ENCODE measurements at regions not wholly inside any gene's neighbourhood (a gene's known extent, or its start where the extent isn't known, plus 50 kb on each side); places are given as distances from the start of the nearest gene placed in this dataset.

- DNase-seq (ENCODE audit: low spot score), result no peak
- Histone ChIP-seq H3K36me3 (ENCODE audit: control insufficient read depth in 4 of 4, insufficient read depth in 3 of 4, low read depth in 1 of 4, low read length in 3 of 4) (no peaks in the 10 kb centered on the region), H3K9ac (ENCODE audit: low read depth in 1 of 2, low read length in 2 of 2) (no peak overlapping the region), H3K27me3 (ENCODE audit: control insufficient read depth in 4 of 4, insufficient read depth in 4 of 4, low read length in 3 of 4) (no peaks in the 10 kb centered on the region), H3K9me3 (ENCODE audit: control insufficient read depth in 4 of 4, low read length in 3 of 4) (no peaks in the 10 kb centered on the region), H3K4me1 (ENCODE audit: control insufficient read depth in 4 of 4, insufficient read depth in 4 of 4, low read length in 3 of 4) (no peaks in the 10 kb centered on the region), H3K27ac (ENCODE audit: low read depth in 1 of 2, low read length in 2 of 2) (no peak overlapping the region), H3K4me3 (ENCODE audit: low read depth in 1 of 3, low read length in 3 of 3) (no peak overlapping the region)
- whole genome bisulfite sequencing, result 87% methylated on average over 3 of the region's 3 CpGs
- no peak for TF ChIP-seq RXRA (IDR thresholded peaks at IDR 0.05)
Measured at GRCh38 chr3:192031941-192032340, 571.0 kb downstream of the PYDC2 start.

- Histone ChIP-seq H3K4me3 (ENCODE audit: low read depth in 1 of 3, low read length in 3 of 3) (no peak overlapping the region), H3K27me3 (ENCODE audit: control insufficient read depth in 4 of 4, insufficient read depth in 4 of 4, low read length in 3 of 4) (no peaks in the 10 kb centered on the region), H3K27ac (ENCODE audit: low read depth in 1 of 2, low read length in 2 of 2) (no peak overlapping the region), H3K9me3 (ENCODE audit: control insufficient read depth in 4 of 4, low read length in 3 of 4) (no peaks in the 10 kb centered on the region), H3K4me1 (ENCODE audit: control insufficient read depth in 4 of 4, insufficient read depth in 4 of 4, low read length in 3 of 4) (no peaks in the 10 kb centered on the region), H3K36me3 (ENCODE audit: control insufficient read depth in 4 of 4, insufficient read depth in 3 of 4, low read depth in 1 of 4, low read length in 3 of 4) (no peaks in the 10 kb centered on the region), H3K9ac (ENCODE audit: low read depth in 1 of 2, low read length in 2 of 2) (no peak overlapping the region)
- 70% methylated on average over 1 of the region's 1 CpG for WGBS
- DNase-seq (ENCODE audit: low spot score), result no peak
- TF ChIP-seq YY1 (IDR thresholded peaks at IDR 0.05) (no peak), ATF3 (IDR thresholded peaks at IDR 0.05) (no peak), JUND (IDR thresholded peaks at IDR 0.05) (no peak), RAD21 (IDR thresholded peaks at IDR 0.05) (no peak), GABPA (IDR thresholded peaks at IDR 0.05 in 1 of 2, conservative IDR thresholded peaks at IDR 0.05 in 1 of 2) (no peak), ZBTB33 (IDR thresholded peaks at IDR 0.05) (no peak), HNF4G (IDR thresholded peaks at IDR 0.05) (no peak), MAX (IDR thresholded peaks at IDR 0.05) (no peak), HNF4A (conservative IDR thresholded peaks at IDR 0.05) (no peak), TAF1 (conservative IDR thresholded peaks at IDR 0.05) (no peak), CTCF (IDR thresholded peaks at IDR 0.05; ENCODE audit: low read depth, low read length, missing input control) (no peak), FOXA1 (IDR thresholded peaks at IDR 0.05) (no peak)
Measured at GRCh38 chr3:192033246-192033645, 572.3 kb downstream of the PYDC2 start.

- TF ChIP-seq EGR1 (IDR thresholded peaks at IDR 0.05; ENCODE audit: low read depth in 2 of 2) (no peak), SP1 (IDR thresholded peaks at IDR 0.05) (no peak), FOXA2 (IDR thresholded peaks at IDR 0.05) (no peak), HNF4A (conservative IDR thresholded peaks at IDR 0.05) (no peak), HNF4G (IDR thresholded peaks at IDR 0.05) (no peak), RAD21 (IDR thresholded peaks at IDR 0.05) (no peak), FOXA1 (IDR thresholded peaks at IDR 0.05) (no peak), JUND (IDR thresholded peaks at IDR 0.05) (no peak)
- no peak overlapping the region for H3K4me3 ChIP-seq (ENCODE audit: low read depth in 1 of 3, low read length in 3 of 3)
- no peak overlapping the region for H3K9ac ChIP-seq (ENCODE audit: low read depth in 1 of 2, low read length in 2 of 2)
- H3K27ac ChIP-seq (ENCODE audit: low read depth in 1 of 2, low read length in 2 of 2), result no peak overlapping the region
- no peaks in the 10 kb centered on the region for H3K36me3 ChIP-seq (ENCODE audit: control insufficient read depth in 4 of 4, insufficient read depth in 3 of 4, low read depth in 1 of 4, low read length in 3 of 4)
- no peaks in the 10 kb centered on the region for H3K9me3 ChIP-seq (ENCODE audit: control insufficient read depth in 4 of 4, low read length in 3 of 4)
- WGBS, result 73% methylated on average over 3 of the region's 3 CpGs
- DNase-seq (ENCODE audit: low spot score), result no peak
- no peaks in the 10 kb centered on the region for H3K4me1 ChIP-seq (ENCODE audit: control insufficient read depth in 4 of 4, insufficient read depth in 4 of 4, low read length in 3 of 4)
- no peaks in the 10 kb centered on the region for H3K27me3 ChIP-seq (ENCODE audit: control insufficient read depth in 4 of 4, insufficient read depth in 4 of 4, low read length in 3 of 4)
Measured at GRCh38 chr3:192038726-192039125, 577.8 kb downstream of the PYDC2 start.

Measured in liver (tissue), 8 donors.